ENCODE measurements at regions not wholly inside any gene's neighbourhood (a gene's known extent, or its start where the extent isn't known, plus 50 kb on each side); places are given as distances from the start of the nearest gene placed in this dataset.

DNA sequence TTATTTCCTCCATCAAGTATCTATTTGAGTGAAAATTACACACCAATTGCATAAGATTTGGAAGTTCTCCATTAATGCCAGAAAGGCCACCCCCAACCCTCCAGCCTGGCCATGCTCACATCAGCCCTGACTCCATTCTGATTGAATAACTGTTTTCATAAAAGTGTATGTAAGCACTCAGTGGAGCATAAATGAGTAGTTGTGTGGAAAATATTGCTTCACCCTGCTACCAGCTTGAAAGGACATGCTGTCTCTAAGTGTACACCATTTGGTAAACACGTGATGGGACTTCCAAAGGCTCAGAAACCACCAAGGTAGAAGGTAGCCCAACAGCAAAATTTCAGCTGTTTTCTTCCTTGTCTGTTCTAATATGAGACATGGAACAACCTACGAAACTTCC is 393.8 kb downstream of the ZNF385D start:
- no peak for DNase-seq

GRCh38 chr3:21356402-21356801 is 394.6 kb downstream of the ZNF385D start:
- no peak for DNase-seq

- DNase-seq = no peak
Observed at GRCh38 chr3:21345382-21345976, 405.5 kb downstream of the ZNF385D start.

DNA sequence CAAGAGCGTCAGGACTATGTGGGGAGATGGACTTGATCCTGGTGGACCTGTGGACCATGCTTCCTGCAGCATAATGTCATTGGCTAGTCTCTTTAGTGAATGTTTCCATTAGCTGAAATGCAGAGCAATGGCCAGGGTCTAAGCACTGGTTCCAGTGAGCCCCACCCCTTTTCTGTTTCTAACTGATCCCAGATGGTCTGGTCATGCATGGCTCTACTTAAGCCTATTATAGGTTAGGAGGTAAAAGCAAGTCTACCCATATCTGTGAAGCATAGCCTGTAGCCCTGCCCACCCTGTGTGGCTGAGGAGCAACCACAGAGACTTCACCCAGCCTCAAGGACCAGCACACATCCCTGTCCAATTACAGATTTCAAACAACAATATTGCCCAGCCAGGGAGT is 419.2 kb downstream of the ZNF385D start:
- DNase-seq = no peak

GRCh38 chr3:21331321-21331720 is 419.7 kb downstream of the ZNF385D start:
- no peak for DNase-seq

DNA sequence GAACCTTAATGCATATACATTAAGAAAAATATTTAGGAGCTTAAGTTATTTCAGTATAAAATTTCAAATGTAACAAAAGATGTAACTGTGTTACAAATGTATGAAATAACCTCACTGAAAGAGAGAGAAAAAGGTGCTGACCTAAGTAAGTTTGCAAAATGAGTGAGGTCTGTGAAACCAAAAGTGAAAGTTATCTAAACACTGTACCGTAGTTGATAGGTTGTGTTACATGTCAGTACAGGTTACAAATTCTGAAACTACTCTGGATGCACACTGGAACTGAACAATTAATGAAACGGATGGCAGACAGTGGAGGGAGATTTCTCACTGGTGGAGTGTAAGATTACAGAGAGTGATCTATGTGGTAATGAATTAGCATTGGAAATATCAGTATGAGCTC is 420.7 kb downstream of the ZNF385D start:
- no peak for DNase-seq

DNA sequence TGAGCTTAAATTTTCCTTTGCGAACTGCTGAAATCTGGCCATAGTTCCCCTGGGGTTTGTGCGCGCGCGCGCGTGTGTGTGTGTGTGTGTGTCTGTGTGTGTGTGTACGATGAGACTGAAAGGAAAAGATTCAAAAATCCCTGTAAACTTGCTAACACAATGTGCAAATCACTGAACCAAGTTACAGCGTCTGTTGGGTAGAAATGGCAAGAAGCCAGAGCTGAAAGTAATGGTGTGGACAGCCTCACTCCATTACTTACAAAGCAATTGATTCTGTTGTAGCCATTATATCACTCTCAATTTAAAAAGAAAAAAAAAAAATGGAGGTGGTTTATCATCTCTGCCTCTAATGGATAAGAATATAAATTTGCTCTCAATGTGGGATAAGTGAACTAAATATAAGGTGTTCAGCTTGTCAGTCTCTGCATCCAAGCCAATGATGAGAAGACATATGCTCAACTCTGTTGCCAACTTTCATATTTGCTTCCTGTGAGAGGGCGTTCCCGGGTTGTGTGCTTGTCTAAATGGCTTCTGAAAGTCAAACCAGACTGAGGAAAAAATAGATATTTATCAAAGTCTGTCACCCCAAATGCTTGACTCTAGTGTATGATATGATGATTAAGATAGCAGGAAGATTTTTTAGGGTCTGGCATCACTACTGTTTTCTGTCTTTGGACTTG is 422.2 kb downstream of the ZNF385D start:
- DNase-seq = no peak

- no peak for DNase-seq
Observed at GRCh38 chr3:21326704-21327475, 424.1 kb downstream of the ZNF385D start.

- no peak for DNase-seq
Observed at GRCh38 chr3:21314688-21315087, 436.3 kb downstream of the ZNF385D start.

DNA sequence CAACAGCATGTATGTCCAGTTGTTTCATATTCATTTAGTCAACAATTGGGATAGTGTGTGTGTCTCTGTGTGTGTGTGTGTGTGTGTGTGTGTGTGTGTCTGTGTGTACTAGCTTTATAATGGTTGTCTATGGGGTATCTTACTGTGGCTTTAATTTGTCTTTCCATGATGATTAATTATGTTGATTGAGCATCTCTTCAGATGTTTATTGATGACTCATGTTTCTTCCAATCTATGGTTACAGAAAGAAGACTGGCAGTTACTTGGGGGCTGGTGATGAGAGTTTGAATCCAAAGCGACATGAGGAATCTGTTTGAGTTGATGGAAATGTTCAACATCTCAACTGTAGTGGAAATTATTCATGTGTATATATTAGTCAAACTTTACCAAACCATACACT is 440.1 kb downstream of the ZNF385D start:
- no peak for DNase-seq

- no peak for DNase-seq
Observed at GRCh38 chr3:21310161-21310560, 440.8 kb downstream of the ZNF385D start.

DNA sequence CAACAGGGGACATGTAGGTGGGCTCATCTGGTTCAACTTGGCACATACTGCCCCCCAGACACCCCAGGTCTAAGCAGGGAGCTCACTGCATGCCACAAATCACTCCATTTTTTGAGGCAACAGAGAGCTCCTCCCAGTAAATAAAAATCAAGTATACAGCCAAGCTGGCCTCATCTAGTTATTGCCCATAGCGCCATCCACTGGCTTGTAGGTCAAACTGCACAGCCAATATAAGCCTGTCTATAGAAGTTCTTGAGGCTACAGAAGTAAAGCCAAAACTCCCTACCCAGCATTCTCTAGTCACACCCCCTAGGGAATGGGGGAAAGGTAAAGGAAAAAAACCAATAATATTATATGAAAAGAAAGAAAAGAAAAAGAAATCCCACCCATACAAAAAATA is 453.7 kb downstream of the ZNF385D start:
- DNase-seq = no peak

DNA sequence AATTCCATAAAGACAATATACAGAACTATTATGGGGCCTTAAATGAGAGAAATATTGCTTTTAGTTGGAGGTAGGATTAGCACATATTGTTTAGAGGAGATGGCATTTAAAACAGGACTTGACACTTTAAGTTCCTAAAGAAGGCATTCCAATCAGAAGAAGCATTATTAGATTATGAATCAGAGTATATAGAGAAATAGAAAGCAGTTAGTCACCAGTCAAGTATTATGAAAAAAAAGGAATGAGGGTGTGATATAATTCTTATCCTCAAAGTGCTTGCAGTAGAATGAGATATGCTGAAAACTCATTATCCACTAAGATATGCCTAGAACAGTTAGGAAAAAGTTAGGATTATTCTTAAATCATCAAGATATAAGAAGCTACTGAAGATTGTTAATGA is 456.2 kb downstream of the ZNF385D start:
- DNase-seq = peak; percentile 9

DNA sequence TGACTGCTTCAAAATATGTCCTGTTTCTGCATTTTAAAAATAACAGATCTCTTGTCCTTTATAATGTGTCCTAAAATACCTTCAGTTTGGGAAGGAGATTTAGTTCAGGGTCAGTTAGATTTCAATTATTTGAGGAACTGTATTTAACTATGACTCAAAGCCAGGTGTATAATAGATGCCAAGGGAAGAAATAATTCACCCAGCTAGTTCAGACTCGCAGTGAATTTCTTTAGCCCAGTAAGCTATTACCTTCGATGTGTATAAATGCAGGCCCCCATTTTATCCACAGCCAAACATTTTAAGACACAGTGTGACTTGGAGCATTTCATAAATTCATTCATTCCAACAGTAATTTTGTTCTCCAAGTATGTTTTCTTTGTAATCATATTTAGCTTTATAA is 458.0 kb downstream of the ZNF385D start:
- DNase-seq = no peak

GRCh38 chr3:21290557-21290956 is 460.5 kb downstream of the ZNF385D start:
- DNase-seq = no peak

- DNase-seq = no peak
Observed at GRCh38 chr3:21274079-21274571, 476.9 kb downstream of the ZNF385D start.

DNA sequence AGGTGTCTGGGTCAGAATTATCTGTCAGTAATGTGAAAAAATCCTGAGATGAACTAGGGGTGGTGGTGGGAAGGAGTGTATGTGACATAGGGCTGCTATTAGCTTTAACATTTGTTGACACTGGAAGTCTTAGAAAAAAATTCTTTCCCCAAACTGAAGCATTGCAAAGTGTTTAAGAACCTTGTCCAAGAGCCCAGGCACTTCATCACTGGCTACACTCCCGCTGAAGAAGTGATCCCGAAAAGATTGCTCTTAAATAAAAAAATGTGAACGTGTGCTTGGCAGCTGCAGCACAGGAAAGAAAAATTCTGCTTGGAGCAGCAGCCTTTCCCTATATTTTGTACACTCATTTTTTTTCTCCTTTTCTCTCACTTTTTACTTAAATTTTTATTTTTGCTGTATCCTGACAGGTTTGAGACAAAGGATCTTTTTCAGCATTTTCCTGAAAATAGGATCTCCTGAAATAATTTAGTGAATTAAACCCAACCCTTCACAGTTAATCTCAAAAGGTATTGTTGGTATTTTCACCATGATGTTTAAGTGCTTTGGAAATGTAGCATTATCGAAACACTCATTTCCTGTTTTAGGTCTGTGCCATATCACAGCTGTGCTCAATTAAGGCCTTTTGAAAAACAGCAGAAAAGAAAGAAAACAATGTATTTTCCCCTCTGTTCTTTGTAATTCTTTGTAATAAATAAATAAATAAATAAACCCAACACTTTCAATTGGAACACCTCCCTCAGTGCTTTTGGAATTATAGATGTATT is 477.6 kb downstream of the ZNF385D start:
- no peak for DNase-seq

DNA sequence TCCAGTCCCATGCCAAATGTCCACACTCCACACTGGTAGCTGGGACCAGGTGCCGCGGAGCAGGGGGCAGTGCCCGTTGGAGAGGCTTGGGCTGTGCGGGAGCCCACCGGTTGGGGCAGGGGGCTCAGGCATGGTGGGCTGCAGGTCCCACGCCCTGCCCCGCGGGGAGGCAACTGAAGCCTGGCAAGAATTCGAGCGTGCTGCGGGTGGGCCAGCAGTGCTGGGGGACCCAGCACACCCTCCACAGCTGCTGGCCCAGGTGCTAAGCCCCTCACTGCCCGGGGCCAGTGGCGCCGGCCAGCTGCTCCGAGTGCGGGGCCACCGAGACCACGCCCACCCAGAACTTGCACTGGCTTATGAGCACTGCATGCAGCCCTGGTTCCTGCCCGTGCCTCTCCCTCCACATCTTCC is 479.4 kb downstream of the ZNF385D start:
- no peak for DNase-seq

- DNase-seq = no peak
Observed at GRCh38 chr3:21269882-21270281, 481.1 kb downstream of the ZNF385D start.

DNA sequence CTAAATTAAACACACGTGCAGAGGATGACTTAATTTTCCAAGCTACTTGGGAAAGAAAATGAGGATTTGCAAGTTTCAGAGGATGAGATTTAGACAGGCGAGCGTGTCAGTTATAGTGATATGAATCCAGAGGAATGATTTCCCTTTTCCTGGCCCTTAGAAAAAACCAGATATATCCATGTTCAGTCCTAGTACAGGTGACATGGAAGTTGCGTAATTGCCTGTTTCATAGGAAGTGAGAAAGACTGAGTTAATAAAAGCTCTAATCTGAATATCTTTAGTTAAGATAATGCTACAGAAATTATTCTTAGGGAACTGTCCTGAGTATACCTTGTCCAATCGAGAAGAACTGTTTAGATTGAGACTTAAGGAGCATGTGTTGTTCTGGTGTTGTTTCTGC is 490.5 kb downstream of the ZNF385D start:
- DNase-seq = no peak

DNA sequence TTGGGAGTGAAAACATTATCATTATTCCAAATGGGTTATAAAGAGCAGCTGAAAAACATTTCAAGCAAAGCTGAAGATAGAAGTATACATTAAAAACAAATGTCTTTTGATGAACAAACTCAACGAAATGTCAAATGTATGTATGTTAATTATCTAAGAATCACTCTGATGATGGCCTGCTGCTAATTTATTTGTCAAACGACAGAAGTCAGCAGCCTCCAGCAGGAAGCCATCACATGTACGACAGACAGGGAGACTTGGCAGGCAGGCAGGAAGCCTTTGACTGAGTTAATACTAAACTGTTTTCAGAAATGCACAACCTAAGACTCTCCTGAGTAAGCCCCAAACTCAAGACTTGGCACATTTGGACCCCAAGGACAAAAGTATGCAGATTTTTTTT is 491.1 kb downstream of the ZNF385D start:
- DNase-seq = no peak

GRCh38 chr3:21256932-21257331 is 494.1 kb downstream of the ZNF385D start:
- DNase-seq = no peak

DNA sequence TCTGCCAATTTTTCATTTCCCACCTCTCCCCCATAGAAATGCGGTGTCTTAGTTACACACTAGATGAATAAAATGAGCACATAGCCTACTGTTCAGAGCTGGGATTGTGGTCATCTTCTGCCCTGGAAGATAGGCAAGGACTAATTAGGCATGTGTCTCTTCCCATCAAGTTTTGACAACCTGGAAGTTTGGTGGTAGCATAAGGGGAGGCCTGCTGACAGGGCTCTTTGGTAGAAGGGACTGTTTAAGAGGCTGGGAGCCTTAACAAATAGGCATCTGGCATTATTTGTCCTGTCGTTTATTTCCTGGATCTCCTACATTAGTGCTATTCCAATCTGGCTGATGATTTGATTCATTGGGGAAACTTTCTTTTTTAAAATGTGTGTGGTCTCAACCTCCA is 512.3 kb downstream of the ZNF385D start:
- no peak for DNase-seq
